ENCODE measurements at regions not wholly inside any gene's neighbourhood (a gene's known extent, or its start where the extent isn't known, plus 50 kb on each side); places are given as distances from the start of the nearest gene placed in this dataset.

- TF ChIP-seq CREB5 (CRISPR knock-in tag; IDR thresholded peaks at IDR 0.05): no peak
- no peak for TF ChIP-seq NRF1 (conservative IDR thresholded peaks at IDR 0.05 in 1 of 2, IDR thresholded peaks at IDR 0.05 in 1 of 2)
- TF ChIP-seq BCLAF1 (IDR thresholded peaks at IDR 0.05; ENCODE audit: borderline replicate concordance in 1 of 2, control insufficient read depth in 1 of 2, low read depth in 2 of 2, low read length in 1 of 2): no peak
- TF ChIP-seq STAT6 (CRISPR knock-in tag; IDR thresholded peaks at IDR 0.05): no peak
- no peak for TF ChIP-seq ADNP (tag; IDR thresholded peaks at IDR 0.05)
- no peak for TF ChIP-seq ZNF561 (CRISPR knock-in tag; conservative IDR thresholded peaks at IDR 0.05)
- TF ChIP-seq GTF3C2 (IDR thresholded peaks at IDR 0.05; ENCODE audit: borderline replicate concordance, extremely low read depth, insufficient read length): no peak
- TF ChIP-seq CREM (IDR thresholded peaks at IDR 0.05; ENCODE audit: low read depth): no peak
- TF ChIP-seq ZNF277 (CRISPR knock-in tag; IDR thresholded peaks at IDR 0.05; ENCODE audit: borderline replicate concordance): no peak
Measured at GRCh38 chr14:29232153-29232552, 465.6 kb downstream of the FOXG1 start (continued).
